OCI-LY7 (cell line): ENCODE measurements at regions not wholly inside any gene's neighbourhood (a gene's known extent, or its start where the extent isn't known, plus 50 kb on each side); places are given as distances from the start of the nearest gene placed in this dataset.

Source experiments
- BruUV-seq: library from RNA; stranded (reverse); fragments of 400-500 nt; replicated peaks from 2 replicates; lab custom pipeline; 2021; lab: Mats Ljungman, UMichigan
- CTCF ChIA-PET: fragments of 300-600 bp; sonication (Branson Sonifier 250); formaldehyde crosslinking; loops from one replicate; lab custom pipeline; 2022; ENCODE audit warnings: antibody characterized with exemption; ENCODE audit not compliant: unreplicated experiment; lab: Charles Lee
- POLR2A ChIA-PET: fragments of 300-600 bp; sonication (Branson Sonifier 250); formaldehyde crosslinking; loops from one replicate; lab custom pipeline; 2022; ENCODE audit warnings: antibody characterized with exemption; lab: Charles Lee
- DNase-seq: peaks from one replicate; pipeline ENCODE4 v3.0.0-alpha.2; 2015; ENCODE audit warnings: low spot score
- H2AFZ ChIP-seq: fragments of 200-600 bp; sonication (generic), shearing (Covaris generic); 2 replicates; pipeline ENCODE4 v1.6.1; 2014; ENCODE audit warnings: mild to moderate bottlenecking, antibody characterized with exemption, low read length, moderate library complexity
- H3K27ac ChIP-seq: fragments of 200-600 bp; sonication (generic); 2 replicates; pipeline ENCODE4 v1.5.1; 2014; ENCODE audit warnings: mixed run types, low read depth, mild to moderate bottlenecking, moderate library complexity, low read length, inconsistent platforms; ENCODE audit not compliant: poor library complexity, severe bottlenecking
- H3K36me3 ChIP-seq: fragments of 200-600 bp; sonication (generic); 2 replicates; pipeline ENCODE4 v1.6.1; 2014; ENCODE audit warnings: mild to moderate bottlenecking, antibody characterized with exemption, low read length, moderate library complexity, mixed read lengths; ENCODE audit not compliant: insufficient read depth
- H3K4me1 ChIP-seq: fragments of 200-600 bp; sonication (generic); 2 replicates; pipeline ENCODE4 v1.5.1; 2014; ENCODE audit warnings: mild to moderate bottlenecking, low read length; ENCODE audit not compliant: insufficient read depth, poor library complexity, severe bottlenecking
- H3K4me2 ChIP-seq: fragments of 200-600 bp; sonication (generic); 2 replicates; pipeline ENCODE4 v1.6.1; 2014; ENCODE audit warnings: mild to moderate bottlenecking, low read length
- H3K4me3 ChIP-seq: fragments of 200-600 bp; sonication (generic); 2 replicates; pipeline ENCODE4 v1.5.1; 2014; ENCODE audit warnings: mild to moderate bottlenecking, low read depth, low read length; ENCODE audit not compliant: poor library complexity, severe bottlenecking
- H3K79me2 ChIP-seq: fragments of 200-600 bp; sonication (generic); 2 replicates; pipeline ENCODE4 v1.6.1; 2016; ENCODE audit warnings: low read depth, mild to moderate bottlenecking, low read length, moderate library complexity, mixed read lengths; ENCODE audit not compliant: insufficient read depth
- H3K9me2 ChIP-seq: fragments of 200-600 bp; sonication (generic); 2 replicates; pipeline ENCODE4 v1.6.1; 2016; ENCODE audit warnings: mild to moderate bottlenecking, low read length, mixed read lengths; ENCODE audit not compliant: insufficient read depth
- H3K9me3 ChIP-seq: fragments of 200-600 bp; sonication (generic); 2 replicates; pipeline ENCODE4 v1.6.1; 2014; ENCODE audit warnings: mild to moderate bottlenecking, mixed run types, low read length, mixed read lengths
- H4K20me1 ChIP-seq: fragments of 200-600 bp; sonication (generic); 2 replicates; pipeline ENCODE4 v1.6.1; 2014; ENCODE audit warnings: mild to moderate bottlenecking, antibody characterized with exemption, low read length, moderate library complexity, mixed read lengths; ENCODE audit not compliant: insufficient read depth
- CTCF ChIP-seq: fragments of 200-600 bp; sonication (generic); conservative IDR thresholded peaks from 2 replicates; pipeline ENCODE4 v1.5.1; 2014; ENCODE audit warnings: mild to moderate bottlenecking, antibody characterized with exemption, low read length, moderate library complexity, mixed read lengths
- EZH2phosphoT487 ChIP-seq: fragments of 200-600 bp; sonication (generic); IDR thresholded peaks from 2 replicates; pipeline ENCODE4 v1.6.1; 2018; ENCODE audit warnings: low read depth, borderline replicate concordance, mild to moderate bottlenecking, mixed run types, antibody characterized with exemption, low read length, moderate library complexity, mixed read lengths
- intact Hi-C: fragments of 100-400 bp; cut with micrococcal nuclease; formaldehyde crosslinking; loops from one replicate; pipeline ENCODE4 v1.10.0; 2022; ENCODE audit not compliant: unreplicated experiment

- POLR2A ChIA-PET = no interaction called here
- no peaks in the 10 kb centered on the region for H3K79me2 ChIP-seq
- BruUV-seq = no TSS peak
- H3K4me3 ChIP-seq = no peak overlapping the region
- H3K36me3 ChIP-seq = no peaks in the 10 kb centered on the region
- no peaks in the 10 kb centered on the region for H3K9me3 ChIP-seq
- H3K4me1 ChIP-seq = no peaks in the 10 kb centered on the region
- no peak overlapping the region for H3K27ac ChIP-seq
- H3K4me2 ChIP-seq = no peak overlapping the region
- H4K20me1 ChIP-seq = no peaks in the 10 kb centered on the region
- intact Hi-C loops = no loop called here
- TF ChIP-seq EZH2phosphoT487 (no peak), CTCF (no peak)
- no peak for DNase-seq
- H2AFZ ChIP-seq = no peak overlapping the region
- no peaks in the 10 kb centered on the region for H3K9me2 ChIP-seq
- CTCF ChIA-PET = no interaction called here
These were observed 76.9 kb downstream of the INSIG1 start for GRCh38 chr7:155374276-155375252.

GRCh38 chr7:155375337-155376277 is 77.9 kb downstream of the INSIG1 start:
- Histone ChIP-seq H3K4me2 (no peak overlapping the region), H3K4me3 (no peak overlapping the region), H3K36me3 (no peaks in the 10 kb centered on the region), H2AFZ (no peak overlapping the region), H3K79me2 (no peaks in the 10 kb centered on the region), H3K4me1 (no peaks in the 10 kb centered on the region), H3K9me2 (no peaks in the 10 kb centered on the region), H3K27ac (no peak overlapping the region), H3K9me3 (no peaks in the 10 kb centered on the region), H4K20me1 (no peaks in the 10 kb centered on the region)
- BruUV-seq = no TSS peak
- no peak for DNase-seq
- ChIA-PET CTCF (no interaction called here), POLR2A (no interaction called here)
- intact Hi-C loops = no loop called here
- TF ChIP-seq EZH2phosphoT487 (no peak), CTCF (no peak)
